ENCODE measurements at regions not wholly inside any gene's neighbourhood (a gene's known extent, or its start where the extent isn't known, plus 50 kb on each side); places are given as distances from the start of the nearest gene placed in this dataset.

DNA sequence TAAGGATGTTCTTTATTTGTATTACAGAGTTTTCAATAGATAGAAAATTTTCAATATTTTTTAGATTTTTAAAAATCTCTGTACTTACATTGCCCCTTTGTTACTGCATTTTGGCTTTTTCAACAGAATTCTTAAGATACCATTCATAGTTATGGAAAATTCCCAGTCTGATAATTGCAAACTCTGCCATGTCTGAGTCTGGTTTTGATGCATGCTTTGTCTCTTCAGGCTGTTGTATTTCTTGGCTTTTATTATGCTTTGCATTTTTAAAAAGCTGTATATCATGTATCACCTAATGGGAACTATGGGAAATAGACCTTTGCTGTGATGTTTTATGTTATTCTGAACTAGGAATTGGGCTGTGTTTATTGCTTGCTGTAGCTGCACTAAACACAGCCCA lies 898.9 kb upstream of the ADGRB3 start:
- ATAC-seq = no peak
- H3K27ac ChIP-seq (ENCODE audit: extremely low read depth, low read depth, low read length) = no peak overlapping the region
- no TSS peak for BruUV-seq (replicated peaks)
- H3K4me2 ChIP-seq (ENCODE audit: insufficient read depth, low read length) = no peak overlapping the region
- H3K27me3 ChIP-seq (ENCODE audit: control insufficient read depth in 2 of 2, insufficient read depth in 2 of 2, low read length in 2 of 2) = no peaks in the 10 kb centered on the region
- H4K20me1 ChIP-seq (replicated peaks; ENCODE audit: control insufficient read depth, insufficient read depth, low read length) = no peaks in the 10 kb centered on the region
- no peak overlapping the region for H3K4me3 ChIP-seq
- no peak for DNase-seq (ENCODE audit: extremely low read depth in 1 of 4, low spot score in 3 of 4)
- in situ Hi-C loops (cut with MboI) (no loop called here), intact Hi-C loops (cut with micrococcal nuclease) (no loop called here)
- no peaks in the 10 kb centered on the region for H3K9me1 ChIP-seq (ENCODE audit: control insufficient read depth, insufficient read depth, low read length)
- H3K9ac ChIP-seq (ENCODE audit: insufficient read depth in 1 of 2, low read depth in 2 of 2, low read length in 2 of 2) = no peak overlapping the region
- no peak for FAIRE-seq
- H2AFZ ChIP-seq (ENCODE audit: low read depth, low read length) = no peak overlapping the region
- TF ChIP-seq XRCC5 (IDR thresholded peaks at IDR 0.05; ENCODE audit: low read depth, low read length) (no peak), ZNF324 (CRISPR knock-in tag; IDR thresholded peaks at IDR 0.05) (no peak), DDX20 (tag; IDR thresholded peaks at IDR 0.05; ENCODE audit: low read depth) (no peak), SRSF7 (optimal IDR thresholded peaks at IDR 0.05; ENCODE audit: low read depth, low read length) (no peak), RBM34 (IDR thresholded peaks at IDR 0.05; ENCODE audit: borderline replicate concordance, insufficient read depth, low read length) (no peak), ZNF184 (CRISPR knock-in tag; IDR thresholded peaks at IDR 0.05) (no peak), SREBF1 (IDR thresholded peaks at IDR 0.05; ENCODE audit: borderline replicate concordance, low read depth, low read length) (no peak), GABPB1 (CRISPR knock-in tag; IDR thresholded peaks at IDR 0.05) (no peak), ZNF586 (CRISPR knock-in tag; conservative IDR thresholded peaks at IDR 0.05) (no peak), ZNF384 (IDR thresholded peaks at IDR 0.05; ENCODE audit: low read depth, low read length) (no peak), CBFA2T3 (IDR thresholded peaks at IDR 0.05) (no peak), TEAD4 (IDR thresholded peaks at IDR 0.05; ENCODE audit: low read length) (no peak), TEAD4 (CRISPR knock-in tag; IDR thresholded peaks at IDR 0.05; ENCODE audit: borderline replicate concordance) (no peak), BDP1 (IDR thresholded peaks at IDR 0.05; ENCODE audit: insufficient read depth, insufficient read length) (no peak), TSC22D4 (tag; IDR thresholded peaks at IDR 0.05) (no peak), NRF1 (conservative IDR thresholded peaks at IDR 0.05 in 1 of 2, IDR thresholded peaks at IDR 0.05 in 1 of 2) (no peak), FOXA3 (CRISPR knock-in tag; conservative IDR thresholded peaks at IDR 0.05 in 1 of 2, IDR thresholded peaks at IDR 0.05 in 1 of 2) (no peak), MAFG (tag; conservative IDR thresholded peaks at IDR 0.05) (no peak)
- TF ChIP-seq, protein P1, sequence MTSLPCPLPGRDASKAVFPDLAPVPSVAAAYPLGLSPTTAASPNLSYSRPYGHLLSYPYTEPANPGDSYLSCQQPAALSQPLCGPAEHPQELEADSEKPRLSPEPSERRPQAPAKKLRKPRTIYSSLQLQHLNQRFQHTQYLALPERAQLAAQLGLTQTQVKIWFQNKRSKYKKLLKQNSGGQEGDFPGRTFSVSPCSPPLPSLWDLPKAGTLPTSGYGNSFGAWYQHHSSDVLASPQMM (CRISPR knock-in tag; IDR thresholded peaks at IDR 0.05) = no peak
- TF ChIP-seq, protein P2, sequence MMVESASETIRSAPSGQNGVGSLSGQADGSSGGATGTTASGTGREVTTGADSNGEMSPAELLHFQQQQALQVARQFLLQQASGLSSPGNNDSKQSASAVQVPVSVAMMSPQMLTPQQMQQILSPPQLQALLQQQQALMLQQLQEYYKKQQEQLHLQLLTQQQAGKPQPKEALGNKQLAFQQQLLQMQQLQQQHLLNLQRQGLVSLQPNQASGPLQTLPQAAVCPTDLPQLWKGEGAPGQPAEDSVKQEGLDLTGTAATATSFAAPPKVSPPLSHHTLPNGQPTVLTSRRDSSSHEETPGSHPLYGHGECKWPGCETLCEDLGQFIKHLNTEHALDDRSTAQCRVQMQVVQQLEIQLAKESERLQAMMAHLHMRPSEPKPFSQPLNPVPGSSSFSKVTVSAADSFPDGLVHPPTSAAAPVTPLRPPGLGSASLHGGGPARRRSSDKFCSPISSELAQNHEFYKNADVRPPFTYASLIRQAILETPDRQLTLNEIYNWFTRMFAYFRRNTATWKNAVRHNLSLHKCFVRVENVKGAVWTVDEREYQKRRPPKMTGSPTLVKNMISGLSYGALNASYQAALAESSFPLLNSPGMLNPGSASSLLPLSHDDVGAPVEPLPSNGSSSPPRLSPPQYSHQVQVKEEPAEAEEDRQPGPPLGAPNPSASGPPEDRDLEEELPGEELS (CRISPR knock-in tag; IDR thresholded peaks at IDR 0.05; ENCODE audit: borderline replicate concordance) = no peak
- TF ChIP-seq, protein P3, sequence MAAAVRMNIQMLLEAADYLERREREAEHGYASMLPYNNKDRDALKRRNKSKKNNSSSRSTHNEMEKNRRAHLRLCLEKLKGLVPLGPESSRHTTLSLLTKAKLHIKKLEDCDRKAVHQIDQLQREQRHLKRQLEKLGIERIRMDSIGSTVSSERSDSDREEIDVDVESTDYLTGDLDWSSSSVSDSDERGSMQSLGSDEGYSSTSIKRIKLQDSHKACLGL (CRISPR knock-in tag; IDR thresholded peaks at IDR 0.05; ENCODE audit: borderline replicate concordance, poor library complexity, severe bottlenecking) = no peak
- CTCF ChIA-PET (ENCODE audit: low intra/inter-chr PET ratio) = no interaction called here
- H3K36me3 ChIP-seq (ENCODE audit: control insufficient read depth, insufficient read depth, low read length) = no peaks in the 10 kb centered on the region
- H3K4me1 ChIP-seq (replicated peaks in 1 of 2; ENCODE audit: control insufficient read depth in 2 of 2, insufficient read depth in 2 of 2, low read length in 2 of 2) = no peaks in the 10 kb centered on the region
- POLR2A ChIA-PET = no interaction called here
- H3K79me2 ChIP-seq (ENCODE audit: control insufficient read depth, insufficient read depth, low read length) = no peaks in the 10 kb centered on the region
- no peaks in the 10 kb centered on the region for H3K9me3 ChIP-seq (replicated peaks; ENCODE audit: control insufficient read depth, insufficient read depth, low read depth, low read length)

All from K562 (cell line).